Gastroesophageal sphincter (tissue), 4 donors: ENCODE measurements at regions not wholly inside any gene's neighbourhood (a gene's known extent, or its start where the extent isn't known, plus 50 kb on each side); places are given as distances from the start of the nearest gene placed in this dataset.

Source experiments
- ATAC-seq: fragments of 150-250 bp; one replicate; pipeline ENCODE4 v1.9.1; 2016; ENCODE audit warnings: mild to moderate bottlenecking, moderate library complexity
- H3K27ac ChIP-seq, 4 donors: fragments of 200-600 bp; sonication (generic) in 3 of 4; 1 replicate in 3 of 4; 2 replicates in 1 of 4; pipeline ENCODE4 v1.5.1; 2016 to 2019
- H3K27me3 ChIP-seq: fragments of 200-600 bp; sonication (generic); one replicate; pipeline ENCODE4 v1.5.1; 2019
- H3K36me3 ChIP-seq, 2 donors: fragments of 200-600 bp; sonication (generic); one replicate each; pipeline ENCODE4 v1.5.1; 2019; ENCODE audit warnings: control low read depth in 1 of 2
- H3K4me1 ChIP-seq, 3 donors: fragments of 200-600 bp; sonication (generic); 1 replicate in 2 of 3; 2 replicates in 1 of 3; pipeline ENCODE4 v1.5.1; 2016 to 2019; ENCODE audit warnings: control low read depth in 2 of 3
- H3K4me3 ChIP-seq, 2 donors: fragments of 200-600 bp; sonication (generic); one replicate each; pipeline ENCODE4 v1.5.1; 2019; ENCODE audit warnings: mild to moderate bottlenecking in 1 of 2, moderate library complexity in 1 of 2
- H3K9me3 ChIP-seq, 3 donors: fragments of 200-600 bp; sonication (generic); one replicate each; pipeline ENCODE4 v1.5.1; 2017 to 2019; ENCODE audit warnings: control low read depth in 2 of 3
- CTCF ChIP-seq, 4 experiments: fragments of 200-600 bp in 2 of 4; fragments of 450-650 bp in 2 of 4; sonication (generic) in 1 of 4; IDR thresholded peaks; one replicate each; pipeline ENCODE4 v1.5.1; 2017 to 2019; ENCODE audit warnings: antibody characterized with exemption in 4 of 4, mild to moderate bottlenecking in 2 of 4, moderate library complexity in 2 of 4
- EP300 ChIP-seq: sonication (generic); formaldehyde crosslinking; IDR thresholded peaks from one replicate; pipeline ENCODE4 v1.6.1; 2017; ENCODE audit warnings: antibody characterized with exemption, mild to moderate bottlenecking
- POLR2A ChIP-seq, 2 donors: fragments of 450-650 bp; IDR thresholded peaks; one replicate each; pipeline ENCODE4 v1.6.1; 2017; ENCODE audit warnings: antibody characterized with exemption in 2 of 2, mild to moderate bottlenecking in 2 of 2, moderate library complexity in 1 of 2
- POLR2AphosphoS5 ChIP-seq: sonication (generic); formaldehyde crosslinking; IDR thresholded peaks from one replicate; pipeline ENCODE4 v1.6.1; 2017; ENCODE audit warnings: antibody characterized with exemption
- WGBS, 2 donors: methylation state at CpG; one replicate each; pipeline ENCODE4 v1.1.5; 2018; ENCODE audit warnings: low coverage in 1 of 2; 5-methylcytosine and 5-hydroxymethylcytosine counted together

GRCh38 chr3:177333533-177334520 is 136.5 kb upstream of the TBL1XR1 start:
- Histone ChIP-seq H3K27ac (no peak overlapping the region), H3K4me3 (no peak overlapping the region)

GRCh38 chr3:177334803-177335202 is 137.5 kb upstream of the TBL1XR1 start:
- no peak overlapping the region for H3K27ac ChIP-seq
- no peak for TF ChIP-seq POLR2AphosphoS5
- no peak for TF ChIP-seq EP300
- TF ChIP-seq CTCF (IDR thresholded peaks at IDR 0.05), result no peak
- TF ChIP-seq POLR2A (IDR thresholded peaks at IDR 0.05), result no peak
- peaks cover 0 to 46% (median 10%) of the 10 kb centered on the region in 3 donors for H3K4me1 ChIP-seq
- H3K9me3 ChIP-seq, result no peaks in the 10 kb centered on the region
- WGBS, 2 donors, result 91 to 93% methylated on average over 5 of the region's 5 CpGs
- H3K27me3 ChIP-seq, result no peaks in the 10 kb centered on the region
- ATAC-seq, result no peak
- no peaks in the 10 kb centered on the region for H3K36me3 ChIP-seq
- H3K4me3 ChIP-seq, result no peak overlapping the region

More at GRCh38 chr3:177333533-177334520, 136.5 kb upstream of the TBL1XR1 start:
- TF ChIP-seq POLR2A (IDR thresholded peaks at IDR 0.05), result no peak
- no peak for TF ChIP-seq EP300
- no peak for TF ChIP-seq POLR2AphosphoS5
- no peak for TF ChIP-seq CTCF (IDR thresholded peaks at IDR 0.05)
- no peaks in the 10 kb centered on the region for H3K9me3 ChIP-seq
- H3K4me1 ChIP-seq, result peaks cover 0 to 43% (median 10%) of the 10 kb centered on the region in 3 donors
- H3K36me3 ChIP-seq, result no peaks in the 10 kb centered on the region
- ATAC-seq, result peak; percentile 67
- H3K27me3 ChIP-seq, result no peaks in the 10 kb centered on the region
- 62 to 77% methylated on average over 6 of the region's 7 CpGs for WGBS, 2 donors

- H3K36me3 ChIP-seq, result no peaks in the 10 kb centered on the region
- no peak overlapping the region for H3K4me3 ChIP-seq
- TF ChIP-seq EP300, result no peak
- TF ChIP-seq POLR2AphosphoS5, result no peak
- TF ChIP-seq CTCF (IDR thresholded peaks at IDR 0.05), result no peak
- no peak for TF ChIP-seq POLR2A (IDR thresholded peaks at IDR 0.05)
- H3K4me1 ChIP-seq, result peaks cover 0 to 46% (median 10%) of the 10 kb centered on the region in 3 donors
- 38 to 40% methylated on average over 1 of the region's 3 CpGs for WGBS, 2 donors
- no peak overlapping the region for H3K27ac ChIP-seq
- no peaks in the 10 kb centered on the region for H3K9me3 ChIP-seq
- no peaks in the 10 kb centered on the region for H3K27me3 ChIP-seq
- no peak for ATAC-seq
Measured at GRCh38 chr3:177335728-177336127, 138.4 kb upstream of the TBL1XR1 start.

GRCh38 chr3:177336873-177337450 is 139.7 kb upstream of the TBL1XR1 start:
- Histone ChIP-seq H3K27ac (peak overlapping the region in 1 of 4 donors; percentile 5), H3K27me3 (no peaks in the 10 kb centered on the region), H3K4me1 (peaks cover 0 to 53% (median 10%) of the 10 kb centered on the region in 3 donors), H3K9me3 (no peaks in the 10 kb centered on the region), H3K36me3 (no peaks in the 10 kb centered on the region), H3K4me3 (no peak overlapping the region)
- no peak for ATAC-seq
- TF ChIP-seq POLR2A (IDR thresholded peaks at IDR 0.05) (no peak), POLR2AphosphoS5 (no peak), CTCF (IDR thresholded peaks at IDR 0.05) (no peak)
- 76% methylated on average over 5 of the region's 5 CpGs for WGBS, 2 donors
